ENCODE measurements at regions not wholly inside any gene's neighbourhood (a gene's known extent, or its start where the extent isn't known, plus 50 kb on each side); places are given as distances from the start of the nearest gene placed in this dataset.

DNA sequence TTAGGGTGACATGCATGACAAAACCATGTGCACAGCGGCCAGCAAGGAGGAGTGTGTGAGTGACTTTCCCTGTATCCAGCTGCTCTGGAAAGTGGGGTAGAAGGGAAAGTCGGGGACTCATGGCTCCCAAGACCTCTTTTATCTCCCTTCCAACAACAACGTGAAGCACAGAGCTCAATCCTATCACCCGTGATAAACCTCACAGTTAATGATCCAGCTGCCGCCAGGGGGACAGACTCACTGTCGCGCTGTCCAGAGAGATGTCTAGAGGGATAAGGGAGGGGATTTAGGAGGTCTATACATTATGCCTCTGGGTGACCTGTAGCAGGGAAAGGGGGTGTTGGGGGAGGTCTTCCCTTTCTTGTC, 84.0 kb upstream of the SMNDC1 start:
- TF ChIP-seq CTCF (conservative IDR thresholded peaks at IDR 0.05; ENCODE audit: low read depth) = no peak
- no peak overlapping the region for H3K27ac ChIP-seq
- POLR2A ChIA-PET (ENCODE audit: low non-redundant PET) = no interaction called here
- CTCF ChIA-PET = interaction anchor here (0.6 kb wide), 1 partner anchor 181 kb away, joined by 6 read pairs; no protein-coding TSS in a partner anchor
- no peak for DNase-seq (ENCODE audit: low spot score)

- POLR2A ChIA-PET (ENCODE audit: low non-redundant PET) = no interaction called here
- no peak overlapping the region; the same call in 1 of the 2 replicates for H3K27ac ChIP-seq
- CTCF ChIA-PET = no interaction called here
- no peak for DNase-seq (ENCODE audit: low spot score)
- TF ChIP-seq CTCF (conservative IDR thresholded peaks at IDR 0.05; ENCODE audit: low read depth) = no peak
Observed at GRCh38 chr10:110389255-110389654, 84.5 kb upstream of the SMNDC1 start.

- TF ChIP-seq CTCF (conservative IDR thresholded peaks at IDR 0.05; ENCODE audit: low read depth) = no peak
- ChIA-PET POLR2A (ENCODE audit: low non-redundant PET) (interaction anchor here (0.7 kb wide), 1 partner anchor 120 kb away, joined by 4 read pairs; no protein-coding TSS in a partner anchor), CTCF (interaction anchor here (0.6 to 0.9 kb wide), 2 partner anchors 11 to 121 kb away, joined by 3 read pairs; no protein-coding TSS in a partner anchor)
- no peak overlapping the region for H3K27ac ChIP-seq
- no peak for DNase-seq (ENCODE audit: low spot score)
Observed at GRCh38 chr10:110391541-110391940, 86.8 kb upstream of the SMNDC1 start.

GRCh38 chr10:110392121-110392520, 87.4 kb upstream of the SMNDC1 start:
- peak overlapping the region; percentile 56 for H3K27ac ChIP-seq
- no peak for DNase-seq (ENCODE audit: low spot score)
- ChIA-PET POLR2A (ENCODE audit: low non-redundant PET) (no interaction called here), CTCF (interaction anchor here (0.6 kb wide), 2 partner anchors 121 to 209 kb away, joined by 3 to 5 read pairs; no protein-coding TSS in a partner anchor)
- TF ChIP-seq CTCF (conservative IDR thresholded peaks at IDR 0.05; ENCODE audit: low read depth) = no peak

GRCh38 chr10:110392868-110393740, 88.4 kb upstream of the SMNDC1 start:
- peak; percentile 67 for DNase-seq (ENCODE audit: low spot score)
- peak overlapping the region; percentile 56 for H3K27ac ChIP-seq
- CTCF ChIA-PET = interaction anchor here (0.8 kb wide), 1 partner anchor 501 kb away, joined by 3 read pairs; no protein-coding TSS in a partner anchor
- TF ChIP-seq CTCF (conservative IDR thresholded peaks at IDR 0.05; ENCODE audit: low read depth) = no peak
- POLR2A ChIA-PET (ENCODE audit: low non-redundant PET) = no interaction called here

DNA sequence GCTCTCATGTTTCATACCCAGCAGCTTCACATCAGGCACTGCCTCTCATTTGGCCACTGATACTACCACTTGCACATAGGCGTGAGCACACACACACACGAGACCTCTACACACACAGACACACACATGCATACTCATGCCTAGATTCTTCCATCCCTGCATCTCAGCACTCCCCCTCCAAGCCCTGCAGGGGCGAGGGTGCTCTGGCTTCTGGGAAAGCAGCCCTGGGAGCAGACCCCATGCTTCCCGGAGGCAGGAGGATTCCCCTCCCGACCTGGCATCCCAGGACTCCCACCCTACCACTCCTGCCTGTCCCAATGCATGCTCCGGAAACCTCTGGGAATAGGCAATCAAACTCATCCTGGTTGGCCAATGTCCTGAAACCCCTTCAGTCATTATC, 89.1 kb upstream of the SMNDC1 start:
- DNase-seq (ENCODE audit: low spot score) = no peak
- no peak for TF ChIP-seq CTCF (conservative IDR thresholded peaks at IDR 0.05; ENCODE audit: low read depth)
- ChIA-PET CTCF (interaction anchor here (0.8 kb wide), 1 partner anchor 501 kb away, joined by 3 read pairs; no protein-coding TSS in a partner anchor), POLR2A (ENCODE audit: low non-redundant PET) (no interaction called here)
- peak overlapping the region; percentile 56 for H3K27ac ChIP-seq

Measured in RWPE1 (cell line).